Prostate gland (tissue), 2 donors: ENCODE measurements at regions not wholly inside any gene's neighbourhood (a gene's known extent, or its start where the extent isn't known, plus 50 kb on each side); places are given as distances from the start of the nearest gene placed in this dataset.
A peak's percentile ranks its signal among the peaks of the same experiment; 100 is the strongest.

ENCODE experiments used
- DNase-seq: peaks from one replicate; pipeline ENCODE4 v3.0.0-alpha.2; 2019; ENCODE audit warnings: low spot score
- H3K27ac ChIP-seq, 2 donors: fragments of 200-600 bp; sonication (generic); 2 replicates each; pipeline ENCODE4 v1.5.1; 2017 to 2019
- H3K27me3 ChIP-seq: fragments of 200-600 bp; sonication (generic); replicated peaks from 2 replicates; pipeline ENCODE4 v1.5.1; 2019; ENCODE audit not compliant: insufficient read depth
- H3K36me3 ChIP-seq, 2 donors: fragments of 200-600 bp; sonication (generic); 1 replicate in 1 of 2; 2 replicates in 1 of 2; pipeline versions ENCODE4 v1.5.1 to v1.8.1; 2017 to 2019
- H3K4me1 ChIP-seq: fragments of 200-600 bp; sonication (generic); replicated peaks from 2 replicates; pipeline ENCODE4 v1.5.1; 2019
- H3K4me3 ChIP-seq, 2 donors: fragments of 200-600 bp; sonication (generic); 2 replicates each; pipeline ENCODE4 v1.5.1; 2017 to 2019
- H3K9me3 ChIP-seq: fragments of 200-600 bp; sonication (generic); 2 replicates; pipeline ENCODE4 v1.5.1; 2017
- POLR2A ChIP-seq: fragments of 450-650 bp; IDR thresholded peaks from one replicate; pipeline ENCODE4 v1.6.1; 2016; ENCODE audit warnings: antibody characterized with exemption, mild to moderate bottlenecking
- POLR2AphosphoS5 ChIP-seq: sonication (generic); formaldehyde crosslinking; IDR thresholded peaks from one replicate; pipeline ENCODE4 v1.6.1; 2017; ENCODE audit warnings: antibody characterized with exemption
- WGBS: methylation state at CpG from one replicate; pipeline ENCODE4 v1.1.5; 2018; 5-methylcytosine and 5-hydroxymethylcytosine counted together
- intact Hi-C: fragments of 100-400 bp; cut with DNase I; formaldehyde crosslinking; loops from one replicate; pipeline ENCODE4 v1.14.2; 2022
- TF ChIP-seq, protein P1 (sequence below), 4 experiments: fragments of 200-600 bp in 2 of 4; fragments of 450-650 bp in 2 of 4; sonication (generic) in 2 of 4; IDR thresholded peaks; 1 replicate in 3 of 4; 2 replicates in 1 of 4; pipeline ENCODE4 v1.5.1; 2016 to 2019; ENCODE audit warnings: antibody characterized with exemption in 4 of 4, mild to moderate bottlenecking in 2 of 4, moderate library complexity in 2 of 4

DNA sequence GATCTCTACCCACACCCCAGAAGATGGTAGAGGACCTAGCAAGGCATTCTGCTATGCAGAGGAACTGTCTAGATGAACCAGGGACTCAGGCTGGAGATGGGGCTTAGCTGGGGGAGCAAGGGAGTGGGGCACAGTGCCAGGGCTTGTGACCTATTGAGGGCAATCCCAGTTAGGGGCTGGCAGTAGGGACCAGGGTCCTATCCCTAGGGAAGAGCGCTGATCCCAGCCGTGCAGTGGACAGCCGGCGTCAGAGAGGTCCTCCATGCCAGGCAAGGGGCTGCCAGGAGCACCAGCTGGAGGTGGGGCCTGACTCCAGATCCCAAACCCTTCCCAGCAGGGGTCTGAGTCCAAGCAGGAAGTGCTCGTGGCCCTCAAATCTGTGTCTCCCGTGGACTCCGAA is 52.7 kb upstream of the NEURL1B start:
- H3K4me3 ChIP-seq = no peak overlapping the region
- intact Hi-C loops = no loop called here
- no peak for TF ChIP-seq POLR2AphosphoS5
- no peak for TF ChIP-seq POLR2A
- TF ChIP-seq, protein P1, sequence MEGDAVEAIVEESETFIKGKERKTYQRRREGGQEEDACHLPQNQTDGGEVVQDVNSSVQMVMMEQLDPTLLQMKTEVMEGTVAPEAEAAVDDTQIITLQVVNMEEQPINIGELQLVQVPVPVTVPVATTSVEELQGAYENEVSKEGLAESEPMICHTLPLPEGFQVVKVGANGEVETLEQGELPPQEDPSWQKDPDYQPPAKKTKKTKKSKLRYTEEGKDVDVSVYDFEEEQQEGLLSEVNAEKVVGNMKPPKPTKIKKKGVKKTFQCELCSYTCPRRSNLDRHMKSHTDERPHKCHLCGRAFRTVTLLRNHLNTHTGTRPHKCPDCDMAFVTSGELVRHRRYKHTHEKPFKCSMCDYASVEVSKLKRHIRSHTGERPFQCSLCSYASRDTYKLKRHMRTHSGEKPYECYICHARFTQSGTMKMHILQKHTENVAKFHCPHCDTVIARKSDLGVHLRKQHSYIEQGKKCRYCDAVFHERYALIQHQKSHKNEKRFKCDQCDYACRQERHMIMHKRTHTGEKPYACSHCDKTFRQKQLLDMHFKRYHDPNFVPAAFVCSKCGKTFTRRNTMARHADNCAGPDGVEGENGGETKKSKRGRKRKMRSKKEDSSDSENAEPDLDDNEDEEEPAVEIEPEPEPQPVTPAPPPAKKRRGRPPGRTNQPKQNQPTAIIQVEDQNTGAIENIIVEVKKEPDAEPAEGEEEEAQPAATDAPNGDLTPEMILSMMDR (IDR thresholded peaks at IDR 0.05) = no peak
- no peaks in the 10 kb centered on the region for H3K36me3 ChIP-seq
- H3K27ac ChIP-seq = no peak overlapping the region
- H3K27me3 ChIP-seq = no peaks in the 10 kb centered on the region
- no peaks in the 10 kb centered on the region for H3K9me3 ChIP-seq
- no peaks in the 10 kb centered on the region for H3K4me1 ChIP-seq
- WGBS = 84% methylated on average over 7 of the region's 7 CpGs
- no peak for DNase-seq

DNA sequence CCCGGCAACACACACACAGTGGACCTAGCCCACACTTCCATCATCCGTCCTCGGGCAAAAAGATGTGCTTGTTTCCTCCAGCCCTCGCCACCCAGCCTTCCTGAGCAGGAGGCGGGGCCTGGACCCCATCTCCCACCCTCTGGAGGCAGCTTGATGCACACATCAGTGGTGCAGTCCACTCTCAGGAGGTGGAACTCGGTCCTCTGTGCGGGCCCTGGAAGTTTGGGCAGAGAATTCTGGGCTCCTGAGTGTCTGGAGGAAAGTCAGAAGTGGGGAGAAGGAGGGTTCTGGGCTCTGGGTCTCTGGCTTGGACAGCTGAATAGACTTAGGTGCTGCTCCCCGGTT is 54.0 kb upstream of the NEURL1B start:
- no peaks in the 10 kb centered on the region for H3K4me1 ChIP-seq
- no peak overlapping the region for H3K4me3 ChIP-seq
- no peaks in the 10 kb centered on the region for H3K36me3 ChIP-seq
- no peak for TF ChIP-seq POLR2AphosphoS5
- TF ChIP-seq, protein P1 (IDR thresholded peaks at IDR 0.05) = no peak
- no peak for TF ChIP-seq POLR2A
- H3K9me3 ChIP-seq = no peaks in the 10 kb centered on the region
- intact Hi-C loops = no loop called here
- no peak for DNase-seq
- H3K27ac ChIP-seq = no peak overlapping the region
- no peaks in the 10 kb centered on the region for H3K27me3 ChIP-seq
- WGBS = 93% methylated on average over 8 of the region's 8 CpGs

DNA sequence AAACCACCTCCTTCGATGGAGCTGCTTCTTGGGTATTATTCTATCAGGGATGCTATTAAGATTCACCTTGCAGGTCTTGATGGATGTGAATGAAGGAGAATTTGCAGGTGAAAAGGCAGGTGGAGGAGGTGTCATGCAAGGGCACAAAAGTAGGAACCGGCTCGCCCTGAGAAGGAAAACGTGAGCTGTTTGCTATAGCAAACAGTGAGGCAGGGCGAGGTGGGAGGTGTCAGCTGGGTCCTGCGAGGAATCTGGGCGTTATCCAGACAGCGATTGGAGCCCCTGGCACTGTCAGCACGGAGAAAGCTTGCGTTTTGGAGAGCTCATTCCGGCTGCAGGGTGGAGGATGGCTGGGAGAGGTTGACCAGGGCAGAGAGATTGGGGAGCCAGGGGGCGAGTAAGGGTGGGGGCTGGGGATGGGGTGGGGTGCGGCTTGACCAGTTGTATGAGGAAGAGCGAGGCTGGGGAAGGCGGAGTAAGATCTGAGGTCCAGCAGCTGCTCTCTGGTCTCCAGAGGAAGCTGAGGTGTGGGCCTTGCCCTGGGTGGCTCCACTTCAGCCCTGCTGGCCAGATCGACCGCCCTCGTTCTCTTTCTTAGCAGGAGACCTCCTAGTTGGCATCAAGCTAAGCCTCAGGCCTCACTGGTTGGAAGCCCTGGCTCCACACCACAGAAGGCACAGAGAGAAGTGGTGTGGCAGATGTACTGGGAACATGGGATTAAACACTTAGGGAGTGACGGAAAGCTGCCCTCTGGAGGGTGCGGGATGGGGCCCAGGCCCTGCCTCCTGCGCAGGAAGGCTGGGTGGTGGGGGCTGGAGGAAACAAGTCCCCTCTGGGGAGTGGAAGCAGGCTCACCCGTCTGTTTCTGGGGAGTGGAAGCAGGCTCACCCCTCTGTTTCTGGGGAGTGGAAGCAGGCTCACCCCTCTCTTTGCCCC is 54.7 kb upstream of the NEURL1B start:
- intact Hi-C loops = no loop called here
- Histone ChIP-seq H3K27me3 (no peaks in the 10 kb centered on the region), H3K4me1 (no peaks in the 10 kb centered on the region), H3K36me3 (no peaks in the 10 kb centered on the region), H3K9me3 (no peaks in the 10 kb centered on the region), H3K4me3 (no peak overlapping the region), H3K27ac (no peak overlapping the region)
- WGBS = 44% methylated on average over 22 of the region's 22 CpGs
- no peak for DNase-seq
- no peak for TF ChIP-seq POLR2A
- TF ChIP-seq, protein P1 (IDR thresholded peaks at IDR 0.05) = no peak
- no peak for TF ChIP-seq POLR2AphosphoS5

DNA sequence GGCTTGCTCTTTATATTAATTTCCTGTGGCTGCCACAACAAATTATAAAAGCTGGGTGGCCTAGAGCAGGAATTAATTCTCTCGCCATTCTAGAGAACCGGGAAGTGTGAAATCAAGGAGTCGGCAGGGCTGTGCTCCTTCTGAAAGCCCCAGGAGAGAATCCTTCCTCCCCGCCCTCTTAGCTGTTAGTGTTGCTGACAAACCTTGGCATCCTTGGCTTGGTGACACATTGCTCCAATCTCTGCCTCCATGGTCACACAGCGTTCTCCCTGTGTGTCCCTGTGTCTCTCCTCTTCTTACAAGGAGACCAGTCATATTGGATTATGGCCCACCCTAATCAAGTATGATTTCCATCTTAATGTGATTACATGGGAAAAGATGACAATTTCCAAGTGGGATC is 55.9 kb upstream of the NEURL1B start:
- peak overlapping the region; percentile 60 to 66 for H3K27ac ChIP-seq
- 81% methylated on average over 5 of the region's 5 CpGs for WGBS
- no peaks in the 10 kb centered on the region for H3K4me1 ChIP-seq
- no peaks in the 10 kb centered on the region for H3K9me3 ChIP-seq
- H3K27me3 ChIP-seq = no peaks in the 10 kb centered on the region
- TF ChIP-seq, protein P1 (IDR thresholded peaks at IDR 0.05) = no peak
- TF ChIP-seq POLR2A (no peak), POLR2AphosphoS5 (no peak)
- no peak for DNase-seq
- no peaks in the 10 kb centered on the region for H3K36me3 ChIP-seq
- no peak overlapping the region for H3K4me3 ChIP-seq
- intact Hi-C loops = no loop called here

DNA sequence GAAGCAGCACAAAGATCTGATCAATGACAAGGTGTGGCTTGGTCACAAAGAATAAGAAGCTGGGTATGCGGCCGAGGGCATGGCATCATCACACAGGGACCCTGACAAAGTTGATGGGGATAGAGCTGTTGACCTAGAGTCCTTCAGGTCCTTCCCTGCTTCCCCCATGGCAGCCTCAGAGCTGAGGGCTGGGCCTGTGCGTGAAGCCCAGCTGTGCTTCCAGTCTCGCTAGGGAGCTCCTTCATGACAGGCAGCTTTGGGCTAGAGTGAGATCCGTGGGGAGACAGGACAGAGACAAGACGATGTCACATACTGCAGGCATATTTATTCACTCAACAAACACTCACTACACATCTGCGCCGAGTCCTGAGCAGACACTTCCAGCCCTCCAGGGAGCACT is 56.4 kb upstream of the NEURL1B start:
- intact Hi-C loops = no loop called here
- no peak overlapping the region for H3K4me3 ChIP-seq
- no peaks in the 10 kb centered on the region for H3K4me1 ChIP-seq
- H3K36me3 ChIP-seq = no peaks in the 10 kb centered on the region
- DNase-seq = no peak
- peak overlapping the region; percentile 60 to 66 for H3K27ac ChIP-seq
- TF ChIP-seq, protein P1 (IDR thresholded peaks at IDR 0.05) = no peak
- no peak for TF ChIP-seq POLR2A
- no peak for TF ChIP-seq POLR2AphosphoS5
- H3K9me3 ChIP-seq = no peaks in the 10 kb centered on the region
- WGBS = 75% methylated on average over 8 of the region's 8 CpGs
- H3K27me3 ChIP-seq = no peaks in the 10 kb centered on the region
